Esophagus squamous epithelium (tissue), 5 donors: ENCODE measurements at regions not wholly inside any gene's neighbourhood (a gene's known extent, or its start where the extent isn't known, plus 50 kb on each side); places are given as distances from the start of the nearest gene placed in this dataset.

Experiments
- DNase-seq: peaks from one replicate; lab custom pipeline; 2025; lab: John Stamatoyannopoulos, UW
- H3K27ac ChIP-seq, 4 donors: fragments of 200-600 bp; sonication (generic); one replicate each; pipeline ENCODE4 v1.5.1; 2016 to 2019; ENCODE audit warnings: mild to moderate bottlenecking in 1 of 4
- H3K27me3 ChIP-seq, 4 donors: fragments of 200-600 bp; sonication (generic); 1 replicate in 3 of 4; 2 replicates in 1 of 4; pipeline versions ENCODE4 v1.5.1 to v1.6.0; 2017 to 2021; ENCODE audit warnings: antibody characterized with exemption in 1 of 4
- H3K36me3 ChIP-seq, 3 donors: fragments of 200-600 bp; sonication (generic); one replicate each; pipeline ENCODE4 v1.5.1; 2016 to 2019
- H3K4me1 ChIP-seq, 3 donors: fragments of 200-600 bp; sonication (generic); one replicate each; pipeline ENCODE4 v1.5.1; 2017 to 2019
- H3K4me3 ChIP-seq, 4 donors: fragments of 200-600 bp; sonication (generic); 1 replicate in 3 of 4; 2 replicates in 1 of 4; pipeline ENCODE4 v1.5.1; 2016 to 2019; ENCODE audit warnings: mild to moderate bottlenecking in 2 of 4, moderate library complexity in 1 of 4
- H3K9me3 ChIP-seq, 3 donors: fragments of 200-600 bp; sonication (generic); one replicate each; pipeline ENCODE4 v1.5.1; 2016 to 2019
- CTCF ChIP-seq, 6 experiments: fragments of 450-650 bp in 4 of 6; fragments of 200-600 bp in 2 of 6; sonication (generic) in 2 of 6; IDR thresholded peaks; one replicate each; pipeline ENCODE4 v1.5.1; 2016 to 2019; ENCODE audit warnings: antibody characterized with exemption in 6 of 6, mild to moderate bottlenecking in 4 of 6, moderate library complexity in 4 of 6
- POLR2A ChIP-seq, 4 donors: fragments of 450-650 bp; IDR thresholded peaks; one replicate each; pipeline ENCODE4 v1.6.1; 2017; ENCODE audit warnings: antibody characterized with exemption in 4 of 4, mild to moderate bottlenecking in 4 of 4, moderate library complexity in 3 of 4
- WGBS, 2 donors: methylation state at CpG; one replicate each; pipeline ENCODE4 v1.1.5; 2018; 5-methylcytosine and 5-hydroxymethylcytosine counted together
- intact Hi-C: fragments of 100-400 bp; cut with DNase I; formaldehyde crosslinking; loops from one replicate; pipeline ENCODE4 v1.15.0; 2022
- donor health status: DM: yes; HTN: yes; CAD: no.

GRCh38 chr18:46260016-46260878 lies 156.1 kb downstream of the HAUS1 start:
- Histone ChIP-seq H3K4me1 (peaks cover 0 to 3% (median 0%) of the 10 kb centered on the region in 3 donors), H3K27me3 (no peaks in the 10 kb centered on the region), H3K9me3 (no peaks in the 10 kb centered on the region), H3K27ac (no peak overlapping the region), H3K4me3 (no peak overlapping the region), H3K36me3 (peaks cover 0 to 30% (median 3%) of the 10 kb centered on the region in 3 donors)
- no peak for TF ChIP-seq POLR2A (IDR thresholded peaks at IDR 0.05)
- TF ChIP-seq CTCF (IDR thresholded peaks at IDR 0.05), result no peak
- intact Hi-C loops, result no loop called here
- DNase-seq, result no peak
- 69 to 72% methylated on average over 4 of the region's 4 CpGs for WGBS, 2 donors

- TF ChIP-seq POLR2A (IDR thresholded peaks at IDR 0.05), result no peak
- TF ChIP-seq CTCF (IDR thresholded peaks at IDR 0.05), result no peak
- intact Hi-C loops, result no loop called here
- peaks cover 0 to 35% (median 3%) of the 10 kb centered on the region in 3 donors for H3K36me3 ChIP-seq
- no peaks in the 10 kb centered on the region for H3K9me3 ChIP-seq
- no peaks in the 10 kb centered on the region for H3K27me3 ChIP-seq
- 62 to 81% methylated on average over 3 of the region's 3 CpGs for WGBS, 2 donors
- no peak for DNase-seq
- no peak overlapping the region for H3K27ac ChIP-seq
- H3K4me3 ChIP-seq, result no peak overlapping the region
- peaks cover 0 to 3% (median 0%) of the 10 kb centered on the region in 3 donors for H3K4me1 ChIP-seq
Observed at GRCh38 chr18:46260879-46261143, 156.6 kb downstream of the HAUS1 start.

- Histone ChIP-seq H3K27me3 (no peaks in the 10 kb centered on the region), H3K27ac (no peak overlapping the region), H3K36me3 (peaks cover 0 to 38% (median 3%) of the 10 kb centered on the region in 3 donors), H3K4me3 (no peak overlapping the region), H3K4me1 (peaks cover 0 to 3% (median 0%) of the 10 kb centered on the region in 3 donors), H3K9me3 (no peaks in the 10 kb centered on the region)
- TF ChIP-seq POLR2A (IDR thresholded peaks at IDR 0.05) (no peak), CTCF (IDR thresholded peaks at IDR 0.05) (no peak)
- WGBS, 2 donors, result 90 to 92% methylated on average over 1 of the region's 1 CpG
- DNase-seq, result no peak
- intact Hi-C loops, result no loop called here
Observed at GRCh38 chr18:46261799-46262198, 157.6 kb downstream of the HAUS1 start.

GRCh38 chr18:46262856-46263255 lies 158.7 kb downstream of the HAUS1 start:
- no peak for TF ChIP-seq POLR2A (IDR thresholded peaks at IDR 0.05)
- no peak for TF ChIP-seq CTCF (IDR thresholded peaks at IDR 0.05)
- intact Hi-C loops, result no loop called here
- Histone ChIP-seq H3K4me1 (peaks cover 0 to 3% (median 0%) of the 10 kb centered on the region in 3 donors), H3K27ac (no peak overlapping the region), H3K36me3 (peaks cover 0 to 40% (median 3%) of the 10 kb centered on the region in 3 donors), H3K27me3 (no peaks in the 10 kb centered on the region), H3K4me3 (no peak overlapping the region), H3K9me3 (no peaks in the 10 kb centered on the region)
- no peak for DNase-seq
- WGBS, 2 donors, result 57 to 76% methylated on average over 4 of the region's 4 CpGs

- WGBS, 2 donors, result 22 to 40% methylated on average over 1 of the region's 1 CpG
- Histone ChIP-seq H3K4me3 (no peak overlapping the region), H3K27me3 (no peaks in the 10 kb centered on the region), H3K27ac (no peak overlapping the region), H3K9me3 (no peaks in the 10 kb centered on the region), H3K36me3 (peaks cover 0 to 49% (median 3%) of the 10 kb centered on the region in 3 donors), H3K4me1 (peaks cover 0 to 3% (median 0%) of the 10 kb centered on the region in 3 donors)
- DNase-seq, result no peak
- TF ChIP-seq POLR2A (IDR thresholded peaks at IDR 0.05), result no peak
- intact Hi-C loops, result no loop called here
Observed at GRCh38 chr18:46264255-46264654, 160.1 kb downstream of the HAUS1 start.
